Endodermal cell (in vitro differentiated cells): ENCODE measurements at regions not wholly inside any gene's neighbourhood (a gene's known extent, or its start where the extent isn't known, plus 50 kb on each side); places are given as distances from the start of the nearest gene placed in this dataset.
A peak's percentile ranks its signal among the peaks of the same experiment; 100 is the strongest.
"Not testable (repeated sequence)": the region's sequence is repeated elsewhere in the genome, so short reads cannot be mapped to it uniquely, and the experiment has no call there.

Experiments used
- DNase-seq: peaks from one replicate; pipeline ENCODE4 v3.0.0-alpha.2; 2017
- H3K27ac ChIP-seq: 2 replicates; pipeline ENCODE4 v1.5.1; 2013; ENCODE audit warnings: mild to moderate bottlenecking, low read depth, low read length, moderate library complexity
- H3K27me3 ChIP-seq: 2 replicates; pipeline ENCODE4 v1.6.1; 2013; ENCODE audit warnings: mild to moderate bottlenecking, low read length, moderate library complexity; ENCODE audit not compliant: insufficient read depth, control insufficient read depth, poor library complexity, severe bottlenecking
- H3K36me3 ChIP-seq: 2 replicates; pipeline ENCODE4 v1.7.0; 2013; ENCODE audit warnings: mild to moderate bottlenecking, low read length, moderate library complexity; ENCODE audit not compliant: control insufficient read depth, insufficient read depth
- H3K4me1 ChIP-seq: one replicate; pipeline ENCODE4 v1.7.0; 2013; ENCODE audit warnings: low read length; ENCODE audit not compliant: control insufficient read depth, insufficient read depth
- H3K4me3 ChIP-seq: 2 replicates; pipeline ENCODE4 v1.5.1; 2013; ENCODE audit warnings: mild to moderate bottlenecking, low read length, moderate library complexity
- H3K9ac ChIP-seq: 2 replicates; pipeline ENCODE4 v1.6.1; 2013; ENCODE audit warnings: mild to moderate bottlenecking, low read length, moderate library complexity; ENCODE audit not compliant: poor library complexity, severe bottlenecking; ENCODE audit errors: extremely low read depth
- H3K9me3 ChIP-seq: 2 replicates; pipeline ENCODE4 v1.6.1; 2013; ENCODE audit warnings: mild to moderate bottlenecking, low read length, moderate library complexity; ENCODE audit not compliant: control insufficient read depth
- H3K27ac Mint-ChIP-seq: 2 replicates; pipeline ENCODE4 v1.8.0; 2020; ENCODE audit warnings: mixed read lengths
- H3K27me3 Mint-ChIP-seq: 2 replicates; pipeline ENCODE4 v1.8.0; 2021; ENCODE audit warnings: mild to moderate bottlenecking, mixed read lengths; ENCODE audit not compliant: insufficient read depth
- H3K36me3 Mint-ChIP-seq: 2 replicates; pipeline ENCODE4 v1.8.0; 2020; ENCODE audit warnings: low read depth, mixed read lengths
- H3K4me1 Mint-ChIP-seq: 2 replicates; pipeline ENCODE4 v1.8.0; 2020; ENCODE audit warnings: mixed read lengths
- H3K4me3 Mint-ChIP-seq: 2 replicates; pipeline ENCODE4 v1.8.0; 2020; ENCODE audit warnings: mild to moderate bottlenecking, moderate library complexity, mixed read lengths
- H3K9me3 Mint-ChIP-seq: 2 replicates; pipeline ENCODE4 v1.8.0; 2020; ENCODE audit warnings: mild to moderate bottlenecking, mixed read lengths
- WGBS, 2 experiments: methylation state at CpG; one replicate each; pipeline versions ENCODE4 v1.1.5 to v1.1.7; 2013; ENCODE audit warnings: missing lambda C conversion rate in 2 of 2, mixed read lengths in 1 of 2; ENCODE audit not compliant: insufficient coverage in 1 of 2, insufficient read length in 1 of 2; 5-methylcytosine and 5-hydroxymethylcytosine counted together

- DNase-seq, H3K4me1 Mint-ChIP-seq, H3K36me3 Mint-ChIP-seq, H3K27ac ChIP-seq, H3K9me3 ChIP-seq, H3K4me3 Mint-ChIP-seq, H3K9ac ChIP-seq, H3K36me3 ChIP-seq, H3K4me3 ChIP-seq, H3K27me3 ChIP-seq, H3K4me1 ChIP-seq, H3K27me3 Mint-ChIP-seq, H3K9me3 Mint-ChIP-seq, H3K27ac Mint-ChIP-seq: not testable (repeated sequence)
- WGBS, 2 experiments: 100% methylated on average over 3 of the region's 3 CpGs; no CpG with 5 or more reads in 1 of the 2 experiments
These were observed 785.3 kb downstream of the TTLL7 start for GRCh38 chr1:83213648-83214047.

GRCh38 chr1:83212033-83212432, 786.9 kb downstream of the TTLL7 start:
- H3K36me3 Mint-ChIP-seq, H3K36me3 ChIP-seq, H3K27ac Mint-ChIP-seq, H3K4me1 ChIP-seq, H3K4me3 ChIP-seq, H3K9me3 ChIP-seq, DNase-seq, H3K9ac ChIP-seq, H3K27ac ChIP-seq, H3K9me3 Mint-ChIP-seq, H3K27me3 Mint-ChIP-seq, H3K27me3 ChIP-seq, H3K4me3 Mint-ChIP-seq, H3K4me1 Mint-ChIP-seq: not testable (repeated sequence)

- DNase-seq, H3K36me3 Mint-ChIP-seq: not testable (repeated sequence)
- 84 to 92% methylated on average over 2 to 4 of the region's 4 CpGs for WGBS, 2 experiments
These were observed 790.4 kb downstream of the TTLL7 start for GRCh38 chr1:83208540-83208939.

GRCh38 chr1:83194610-83195009, 804.3 kb downstream of the TTLL7 start:
- not testable (repeated sequence) for H3K4me1 ChIP-seq, DNase-seq, H3K36me3 ChIP-seq, H3K4me1 Mint-ChIP-seq, H3K36me3 Mint-ChIP-seq, H3K4me3 Mint-ChIP-seq, H3K9me3 Mint-ChIP-seq, H3K9ac ChIP-seq, H3K27me3 ChIP-seq, H3K27ac Mint-ChIP-seq, H3K4me3 ChIP-seq, H3K27ac ChIP-seq, H3K27me3 Mint-ChIP-seq, H3K9me3 ChIP-seq
- WGBS, 2 experiments: 80% methylated on average over 1 of the region's 1 CpG; no CpG with 5 or more reads in 1 of the 2 experiments

More at GRCh38 chr1:83208540-83208939, 790.4 kb downstream of the TTLL7 start:
- H3K9me3 Mint-ChIP-seq, H3K4me1 Mint-ChIP-seq, H3K4me1 ChIP-seq, H3K9me3 ChIP-seq, H3K4me3 Mint-ChIP-seq, H3K27me3 Mint-ChIP-seq, H3K27ac ChIP-seq, H3K36me3 ChIP-seq, H3K9ac ChIP-seq, H3K4me3 ChIP-seq, H3K27me3 ChIP-seq: not testable (repeated sequence)
- H3K27ac Mint-ChIP-seq: peak overlapping the region; percentile 35

DNA sequence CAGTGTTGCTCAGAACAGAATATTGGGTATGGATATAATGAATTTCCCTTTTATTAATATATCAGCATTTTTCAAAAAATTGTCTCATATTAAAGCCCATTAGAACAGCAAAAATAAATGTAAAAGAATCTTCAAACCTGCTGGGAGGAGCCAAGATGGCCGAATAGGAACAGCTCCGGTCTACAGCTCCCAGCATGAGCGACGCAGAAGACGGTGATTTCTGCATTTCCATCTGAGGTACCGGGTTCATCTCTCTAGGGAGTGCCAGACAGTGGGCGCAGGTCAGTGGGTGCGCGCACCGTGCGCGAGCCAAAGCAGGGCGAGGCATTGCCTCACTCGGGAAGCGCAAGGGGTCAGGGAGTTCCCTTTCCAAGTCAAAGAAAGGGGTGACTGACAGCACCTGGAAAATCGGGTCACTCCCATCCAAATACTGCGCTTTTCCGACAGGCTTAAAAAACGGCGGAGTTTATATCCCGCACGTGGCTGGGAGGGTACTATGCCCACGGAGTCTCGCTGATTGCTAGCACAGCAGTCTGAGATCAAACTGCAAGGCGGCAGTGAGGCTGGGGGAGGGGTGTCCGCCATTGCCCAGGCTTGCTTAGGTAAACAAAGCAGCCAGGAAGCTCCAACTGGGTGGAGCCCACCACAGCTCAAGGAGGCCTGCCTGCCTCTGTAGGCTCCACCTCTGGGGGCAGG, 816.8 kb downstream of the TTLL7 start:
- not testable (repeated sequence) for H3K9me3 ChIP-seq, H3K4me3 ChIP-seq, H3K4me1 Mint-ChIP-seq, H3K36me3 Mint-ChIP-seq, H3K36me3 ChIP-seq, H3K27ac ChIP-seq, H3K27me3 ChIP-seq, H3K9ac ChIP-seq, H3K27me3 Mint-ChIP-seq, H3K4me1 ChIP-seq
- peak; percentile 57 for DNase-seq
- 78 to 83% methylated on average over 4 to 24 of the region's 26 CpGs for WGBS, 2 experiments
- H3K9me3 Mint-ChIP-seq: peaks cover 10% of the 10 kb centered on the region
- peak overlapping the region; percentile 87 for H3K4me3 Mint-ChIP-seq
- peak overlapping the region; percentile 98 for H3K27ac Mint-ChIP-seq

DNA sequence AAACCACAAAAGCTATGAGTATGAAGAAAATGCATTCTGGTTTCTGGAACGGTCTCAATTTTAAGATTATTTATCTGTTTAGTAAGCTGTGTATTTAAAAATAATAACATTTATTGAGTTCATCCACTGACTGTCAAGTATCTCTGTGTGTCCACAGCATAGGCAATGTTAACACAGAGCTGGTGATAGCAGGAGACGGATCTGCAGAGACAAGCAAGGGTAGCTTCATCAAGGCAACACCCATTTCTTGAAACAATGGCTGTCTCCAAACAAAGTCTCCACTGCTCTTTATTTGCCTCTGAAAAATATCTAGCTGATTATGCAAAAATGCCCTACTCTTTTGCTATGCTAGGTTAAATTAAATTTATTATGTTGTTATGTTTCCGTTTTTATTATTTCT, 818.3 kb downstream of the TTLL7 start:
- H3K27me3 ChIP-seq, H3K36me3 ChIP-seq, H3K4me1 Mint-ChIP-seq, DNase-seq, H3K4me1 ChIP-seq, H3K9me3 ChIP-seq, H3K9ac ChIP-seq, H3K36me3 Mint-ChIP-seq, H3K9me3 Mint-ChIP-seq, H3K27ac Mint-ChIP-seq, H3K27ac ChIP-seq, H3K27me3 Mint-ChIP-seq, H3K4me3 ChIP-seq: not testable (repeated sequence)
- 76 to 86% methylated on average over 1 of the region's 3 CpGs for WGBS, 2 experiments
- peak overlapping the region; percentile 24 for H3K4me3 Mint-ChIP-seq

DNA sequence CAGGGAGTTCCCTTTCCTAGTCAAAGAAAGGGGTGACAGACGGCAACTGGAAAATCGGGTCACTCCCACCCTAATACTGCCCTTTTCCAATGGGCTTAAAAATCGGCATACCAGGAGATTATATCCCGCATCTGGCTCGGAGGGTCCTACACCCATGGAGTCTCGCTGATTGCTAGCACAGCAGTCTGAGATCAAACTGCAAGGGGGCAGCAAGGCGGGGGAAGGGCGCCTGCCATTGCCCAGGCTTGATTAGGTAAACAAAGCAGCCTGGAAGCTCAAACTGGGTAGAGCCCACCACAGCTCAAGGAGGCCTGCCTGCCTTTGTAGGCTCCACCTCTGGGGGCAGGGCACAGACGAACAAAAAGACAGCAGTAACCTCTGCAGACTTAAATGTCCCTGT, 831.3 kb downstream of the TTLL7 start:
- Mint-ChIP-seq H3K9me3 (peaks cover 26% of the 10 kb centered on the region), H3K36me3 (peaks cover 11% of the 10 kb centered on the region)
- H3K4me1 ChIP-seq, DNase-seq, H3K27me3 Mint-ChIP-seq, H3K4me1 Mint-ChIP-seq, H3K27ac ChIP-seq, H3K27ac Mint-ChIP-seq, H3K27me3 ChIP-seq, H3K9me3 ChIP-seq, H3K9ac ChIP-seq, H3K4me3 Mint-ChIP-seq, H3K36me3 ChIP-seq, H3K4me3 ChIP-seq: not testable (repeated sequence)
- 80 to 84% methylated on average over 1 to 8 of the region's 9 CpGs for WGBS, 2 experiments
